Gastroesophageal sphincter (tissue), 4 donors: ENCODE measurements at regions not wholly inside any gene's neighbourhood (a gene's known extent, or its start where the extent isn't known, plus 50 kb on each side); places are given as distances from the start of the nearest gene placed in this dataset.

Experiments
- ATAC-seq: fragments of 150-250 bp; one replicate; pipeline ENCODE4 v1.9.1; 2016; ENCODE audit warnings: mild to moderate bottlenecking, moderate library complexity
- H3K27ac ChIP-seq, 4 donors: fragments of 200-600 bp; sonication (generic) in 3 of 4; 1 replicate in 3 of 4; 2 replicates in 1 of 4; pipeline ENCODE4 v1.5.1; 2016 to 2019
- H3K27me3 ChIP-seq: fragments of 200-600 bp; sonication (generic); one replicate; pipeline ENCODE4 v1.5.1; 2019
- H3K36me3 ChIP-seq, 2 donors: fragments of 200-600 bp; sonication (generic); one replicate each; pipeline ENCODE4 v1.5.1; 2019; ENCODE audit warnings: control low read depth in 1 of 2
- H3K4me1 ChIP-seq, 3 donors: fragments of 200-600 bp; sonication (generic); 1 replicate in 2 of 3; 2 replicates in 1 of 3; pipeline ENCODE4 v1.5.1; 2016 to 2019; ENCODE audit warnings: control low read depth in 2 of 3
- H3K4me3 ChIP-seq, 2 donors: fragments of 200-600 bp; sonication (generic); one replicate each; pipeline ENCODE4 v1.5.1; 2019; ENCODE audit warnings: mild to moderate bottlenecking in 1 of 2, moderate library complexity in 1 of 2
- H3K9me3 ChIP-seq, 3 donors: fragments of 200-600 bp; sonication (generic); one replicate each; pipeline ENCODE4 v1.5.1; 2017 to 2019; ENCODE audit warnings: control low read depth in 2 of 3
- CTCF ChIP-seq, 4 experiments: fragments of 200-600 bp in 2 of 4; fragments of 450-650 bp in 2 of 4; sonication (generic) in 1 of 4; IDR thresholded peaks; one replicate each; pipeline ENCODE4 v1.5.1; 2017 to 2019; ENCODE audit warnings: antibody characterized with exemption in 4 of 4, mild to moderate bottlenecking in 2 of 4, moderate library complexity in 2 of 4
- EP300 ChIP-seq: sonication (generic); formaldehyde crosslinking; IDR thresholded peaks from one replicate; pipeline ENCODE4 v1.6.1; 2017; ENCODE audit warnings: antibody characterized with exemption, mild to moderate bottlenecking
- POLR2A ChIP-seq, 2 donors: fragments of 450-650 bp; IDR thresholded peaks; one replicate each; pipeline ENCODE4 v1.6.1; 2017; ENCODE audit warnings: antibody characterized with exemption in 2 of 2, mild to moderate bottlenecking in 2 of 2, moderate library complexity in 1 of 2
- POLR2AphosphoS5 ChIP-seq: sonication (generic); formaldehyde crosslinking; IDR thresholded peaks from one replicate; pipeline ENCODE4 v1.6.1; 2017; ENCODE audit warnings: antibody characterized with exemption
- WGBS, 2 donors: methylation state at CpG; one replicate each; pipeline ENCODE4 v1.1.5; 2018; ENCODE audit warnings: low coverage in 1 of 2; 5-methylcytosine and 5-hydroxymethylcytosine counted together

- Histone ChIP-seq H3K4me1 (no peaks in the 10 kb centered on the region), H3K36me3 (no peaks in the 10 kb centered on the region), H3K4me3 (no peak overlapping the region), H3K9me3 (no peaks in the 10 kb centered on the region), H3K27me3 (no peaks in the 10 kb centered on the region), H3K27ac (no peak overlapping the region)
- WGBS, 2 donors, result 42 to 92% methylated on average over 1 to 3 of the region's 7 CpGs
- TF ChIP-seq EP300 (no peak), CTCF (IDR thresholded peaks at IDR 0.05) (no peak), POLR2AphosphoS5 (no peak), POLR2A (IDR thresholded peaks at IDR 0.05) (no peak)
- no peak for ATAC-seq
Measured at GRCh38 chr15:96497951-96498350, 167.5 kb downstream of the NR2F2 start.

- Histone ChIP-seq H3K27ac (no peak overlapping the region), H3K4me3 (no peak overlapping the region), H3K4me1 (no peaks in the 10 kb centered on the region), H3K9me3 (no peaks in the 10 kb centered on the region), H3K36me3 (no peaks in the 10 kb centered on the region), H3K27me3 (no peaks in the 10 kb centered on the region)
- TF ChIP-seq POLR2A (IDR thresholded peaks at IDR 0.05) (no peak), POLR2AphosphoS5 (no peak), EP300 (no peak), CTCF (IDR thresholded peaks at IDR 0.05) (no peak)
- ATAC-seq, result no peak
- 67 to 81% methylated on average over 1 to 5 of the region's 5 CpGs for WGBS, 2 donors
Measured at GRCh38 chr15:96500508-96500907, 170.0 kb downstream of the NR2F2 start.

- WGBS, 2 donors, result 88% methylated on average over 1 of the region's 1 CpG; no CpG with 5 or more reads in 1 of the 2 donors
- TF ChIP-seq POLR2AphosphoS5, result no peak
- no peak for TF ChIP-seq EP300
- TF ChIP-seq CTCF (IDR thresholded peaks at IDR 0.05), result no peak
- TF ChIP-seq POLR2A (IDR thresholded peaks at IDR 0.05), result no peak
- Histone ChIP-seq H3K27me3 (no peaks in the 10 kb centered on the region), H3K4me3 (no peak overlapping the region), H3K27ac (no peak overlapping the region), H3K4me1 (no peaks in the 10 kb centered on the region), H3K9me3 (no peaks in the 10 kb centered on the region), H3K36me3 (no peaks in the 10 kb centered on the region)
- ATAC-seq, result no peak
Measured at GRCh38 chr15:96501362-96501761, 170.9 kb downstream of the NR2F2 start.

GRCh38 chr15:96502196-96502595 is 171.7 kb downstream of the NR2F2 start:
- Histone ChIP-seq H3K27ac (no peak overlapping the region), H3K27me3 (no peaks in the 10 kb centered on the region), H3K4me1 (no peaks in the 10 kb centered on the region), H3K4me3 (no peak overlapping the region), H3K36me3 (no peaks in the 10 kb centered on the region), H3K9me3 (no peaks in the 10 kb centered on the region)
- 92 to 93% methylated on average over 4 of the region's 4 CpGs for WGBS, 2 donors
- TF ChIP-seq POLR2AphosphoS5 (no peak), CTCF (IDR thresholded peaks at IDR 0.05) (no peak), EP300 (no peak), POLR2A (IDR thresholded peaks at IDR 0.05) (no peak)
- no peak for ATAC-seq

DNA sequence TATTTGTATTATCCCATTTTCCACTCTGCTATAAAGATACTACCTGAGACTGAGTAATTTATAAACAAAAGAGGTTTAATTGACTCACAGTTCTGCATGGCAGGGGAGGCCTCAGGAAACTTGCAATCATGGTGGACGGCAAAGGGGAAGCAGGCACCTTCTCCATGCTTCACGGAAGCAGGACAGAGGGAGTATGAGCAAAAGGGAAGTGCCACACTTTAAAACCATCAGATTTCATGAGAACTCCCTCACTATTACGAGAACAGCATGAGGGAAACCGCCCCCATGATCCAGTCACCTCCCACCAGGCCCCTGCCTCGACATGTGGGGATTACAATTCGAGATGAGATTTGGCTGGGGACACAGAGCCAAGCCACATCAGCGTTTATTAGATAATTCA is 172.8 kb downstream of the NR2F2 start:
- Histone ChIP-seq H3K36me3 (no peaks in the 10 kb centered on the region), H3K4me3 (no peak overlapping the region), H3K9me3 (no peaks in the 10 kb centered on the region), H3K27ac (no peak overlapping the region), H3K27me3 (no peaks in the 10 kb centered on the region), H3K4me1 (no peaks in the 10 kb centered on the region)
- no peak for TF ChIP-seq CTCF (IDR thresholded peaks at IDR 0.05)
- no peak for TF ChIP-seq POLR2A (IDR thresholded peaks at IDR 0.05)
- no peak for TF ChIP-seq POLR2AphosphoS5
- TF ChIP-seq EP300, result no peak
- 67 to 73% methylated on average over 1 to 4 of the region's 7 CpGs for WGBS, 2 donors
- no peak for ATAC-seq
